ENCODE measurements at regions not wholly inside any gene's neighbourhood (a gene's known extent, or its start where the extent isn't known, plus 50 kb on each side); places are given as distances from the start of the nearest gene placed in this dataset.

DNA sequence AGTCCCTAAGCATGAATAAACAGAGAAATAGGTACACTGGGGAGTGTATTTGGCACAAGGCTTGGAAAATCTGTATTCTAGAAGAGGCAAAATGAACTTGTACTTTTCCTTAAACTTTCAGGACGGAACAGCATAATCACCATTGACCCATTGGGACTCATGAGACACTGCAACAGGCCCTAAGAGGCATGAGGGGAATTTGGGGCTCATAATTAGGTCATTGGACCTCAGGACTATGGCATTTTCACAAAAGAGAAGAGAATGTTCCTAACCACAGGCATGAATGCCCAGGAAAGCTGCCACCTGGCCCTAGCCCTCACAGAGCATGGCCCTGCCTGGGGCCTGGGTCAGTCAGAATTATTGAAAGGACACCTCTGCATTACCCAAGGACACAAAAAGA lies 67.9 kb upstream of the PIK3C3 start:
- TF ChIP-seq, protein P1, sequence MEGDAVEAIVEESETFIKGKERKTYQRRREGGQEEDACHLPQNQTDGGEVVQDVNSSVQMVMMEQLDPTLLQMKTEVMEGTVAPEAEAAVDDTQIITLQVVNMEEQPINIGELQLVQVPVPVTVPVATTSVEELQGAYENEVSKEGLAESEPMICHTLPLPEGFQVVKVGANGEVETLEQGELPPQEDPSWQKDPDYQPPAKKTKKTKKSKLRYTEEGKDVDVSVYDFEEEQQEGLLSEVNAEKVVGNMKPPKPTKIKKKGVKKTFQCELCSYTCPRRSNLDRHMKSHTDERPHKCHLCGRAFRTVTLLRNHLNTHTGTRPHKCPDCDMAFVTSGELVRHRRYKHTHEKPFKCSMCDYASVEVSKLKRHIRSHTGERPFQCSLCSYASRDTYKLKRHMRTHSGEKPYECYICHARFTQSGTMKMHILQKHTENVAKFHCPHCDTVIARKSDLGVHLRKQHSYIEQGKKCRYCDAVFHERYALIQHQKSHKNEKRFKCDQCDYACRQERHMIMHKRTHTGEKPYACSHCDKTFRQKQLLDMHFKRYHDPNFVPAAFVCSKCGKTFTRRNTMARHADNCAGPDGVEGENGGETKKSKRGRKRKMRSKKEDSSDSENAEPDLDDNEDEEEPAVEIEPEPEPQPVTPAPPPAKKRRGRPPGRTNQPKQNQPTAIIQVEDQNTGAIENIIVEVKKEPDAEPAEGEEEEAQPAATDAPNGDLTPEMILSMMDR (IDR thresholded peaks at IDR 0.05; ENCODE audit: low read depth, low read length): no peak
- no peak for TF ChIP-seq POLR2A (IDR thresholded peaks at IDR 0.05; ENCODE audit: extremely low read depth, insufficient read length)
